ENCODE measurements at regions not wholly inside any gene's neighbourhood (a gene's known extent, or its start where the extent isn't known, plus 50 kb on each side); places are given as distances from the start of the nearest gene placed in this dataset.

DNA sequence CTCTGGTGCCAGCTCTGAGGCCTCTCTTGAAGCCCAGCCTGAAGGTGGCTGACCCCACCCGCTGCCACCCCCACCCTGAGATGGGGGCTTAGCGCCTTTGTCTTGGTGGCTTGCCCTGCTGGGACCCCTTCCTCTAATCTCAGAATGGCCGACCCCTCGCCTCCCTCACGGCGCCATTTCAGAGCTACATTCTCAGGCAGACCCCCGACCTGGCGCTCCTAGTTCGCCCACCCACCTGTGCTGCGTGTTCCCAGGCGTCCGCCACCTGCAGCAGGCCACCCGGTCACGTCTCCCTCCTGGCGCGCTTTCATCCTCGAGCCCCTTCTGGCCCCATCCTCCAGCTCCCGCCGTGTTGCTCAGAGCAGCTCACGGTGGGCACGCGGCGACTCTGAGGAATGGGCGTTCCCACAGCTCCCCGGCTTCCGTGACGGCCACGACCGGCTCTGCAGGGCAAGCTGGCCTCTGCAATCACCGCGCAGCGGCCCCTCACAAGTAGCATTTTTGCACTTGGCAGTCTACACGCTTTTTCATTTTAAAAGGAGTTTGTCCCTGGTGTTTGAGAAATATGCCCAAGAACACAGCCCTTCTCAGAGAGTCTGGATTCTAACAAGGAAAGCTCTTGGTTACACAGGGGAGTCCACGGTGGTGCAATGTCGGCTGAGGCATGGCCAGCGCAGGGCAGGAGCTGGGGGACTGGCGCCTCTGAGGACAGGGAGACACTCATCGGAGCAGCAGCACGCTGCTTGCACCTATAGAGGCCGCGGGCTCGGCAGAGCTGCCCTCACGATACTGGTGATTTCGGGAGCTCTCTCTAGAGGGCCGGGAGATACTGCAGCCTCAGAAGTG, 105.7 kb upstream of the C14orf180 start:
- ATAC-seq (ENCODE audit: low read depth): peak; percentile 64

GRCh38 chr14:104474495-104475213, 104.9 kb upstream of the C14orf180 start:
- ATAC-seq (ENCODE audit: low read depth) (no peak), DNase-seq (ENCODE audit: low spot score) (no peak)
- Histone ChIP-seq H3K4me3 (ENCODE audit: severe bottlenecking) (no peak overlapping the region), H3K4me1 (ENCODE audit: insufficient read depth, poor library complexity, severe bottlenecking) (no peaks in the 10 kb centered on the region), H3K9me3 (ENCODE audit: severe bottlenecking) (no peaks in the 10 kb centered on the region), H3K27ac (ENCODE audit: poor library complexity, severe bottlenecking) (no peak overlapping the region), H3K36me3 (ENCODE audit: low read depth) (no peaks in the 10 kb centered on the region), H3K27me3 (ENCODE audit: insufficient read depth, poor library complexity, severe bottlenecking) (peaks cover 60% of the 10 kb centered on the region)
- TF ChIP-seq, protein P1, sequence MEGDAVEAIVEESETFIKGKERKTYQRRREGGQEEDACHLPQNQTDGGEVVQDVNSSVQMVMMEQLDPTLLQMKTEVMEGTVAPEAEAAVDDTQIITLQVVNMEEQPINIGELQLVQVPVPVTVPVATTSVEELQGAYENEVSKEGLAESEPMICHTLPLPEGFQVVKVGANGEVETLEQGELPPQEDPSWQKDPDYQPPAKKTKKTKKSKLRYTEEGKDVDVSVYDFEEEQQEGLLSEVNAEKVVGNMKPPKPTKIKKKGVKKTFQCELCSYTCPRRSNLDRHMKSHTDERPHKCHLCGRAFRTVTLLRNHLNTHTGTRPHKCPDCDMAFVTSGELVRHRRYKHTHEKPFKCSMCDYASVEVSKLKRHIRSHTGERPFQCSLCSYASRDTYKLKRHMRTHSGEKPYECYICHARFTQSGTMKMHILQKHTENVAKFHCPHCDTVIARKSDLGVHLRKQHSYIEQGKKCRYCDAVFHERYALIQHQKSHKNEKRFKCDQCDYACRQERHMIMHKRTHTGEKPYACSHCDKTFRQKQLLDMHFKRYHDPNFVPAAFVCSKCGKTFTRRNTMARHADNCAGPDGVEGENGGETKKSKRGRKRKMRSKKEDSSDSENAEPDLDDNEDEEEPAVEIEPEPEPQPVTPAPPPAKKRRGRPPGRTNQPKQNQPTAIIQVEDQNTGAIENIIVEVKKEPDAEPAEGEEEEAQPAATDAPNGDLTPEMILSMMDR (IDR thresholded peaks at IDR 0.05; ENCODE audit: poor library complexity, severe bottlenecking): no peak

More for the DNA sequence above, 105.7 kb upstream of the C14orf180 start:
- Histone ChIP-seq H3K4me1 (ENCODE audit: insufficient read depth, poor library complexity, severe bottlenecking) (no peaks in the 10 kb centered on the region), H3K27ac (ENCODE audit: poor library complexity, severe bottlenecking) (no peak overlapping the region), H3K9me3 (ENCODE audit: severe bottlenecking) (no peaks in the 10 kb centered on the region), H3K27me3 (ENCODE audit: insufficient read depth, poor library complexity, severe bottlenecking) (peaks cover 52% of the 10 kb centered on the region), H3K4me3 (ENCODE audit: severe bottlenecking) (no peak overlapping the region), H3K36me3 (ENCODE audit: low read depth) (no peaks in the 10 kb centered on the region)
- no peak for DNase-seq (ENCODE audit: low spot score)
- TF ChIP-seq, protein P1 (IDR thresholded peaks at IDR 0.05; ENCODE audit: poor library complexity, severe bottlenecking): no peak

DNA sequence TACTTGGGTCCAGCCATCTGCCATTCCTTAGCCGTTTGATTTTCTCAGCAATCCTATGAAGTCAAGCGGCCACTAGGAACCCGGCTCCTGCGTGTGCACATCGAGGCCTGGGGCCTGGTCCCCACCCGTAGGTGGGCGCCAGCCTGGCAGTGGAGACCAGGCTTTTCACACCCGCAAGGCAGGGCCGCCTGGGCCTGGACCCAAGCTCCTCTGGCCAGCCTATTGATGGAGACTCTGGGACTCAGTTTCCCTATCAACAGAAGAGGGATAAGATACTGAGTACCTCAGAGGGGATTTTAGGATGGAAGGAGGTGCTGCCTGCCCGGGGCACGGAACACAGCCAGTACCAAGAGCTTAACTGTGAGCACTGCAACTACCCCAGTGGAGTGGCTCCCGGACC, 104.3 kb upstream of the C14orf180 start:
- TF ChIP-seq, protein P1 (IDR thresholded peaks at IDR 0.05; ENCODE audit: poor library complexity, severe bottlenecking): no peak
- peaks cover 61% of the 10 kb centered on the region for H3K27me3 ChIP-seq (ENCODE audit: insufficient read depth, poor library complexity, severe bottlenecking)
- H3K27ac ChIP-seq (ENCODE audit: poor library complexity, severe bottlenecking): no peak overlapping the region
- DNase-seq (ENCODE audit: low spot score) (no peak), ATAC-seq (ENCODE audit: low read depth) (no peak)
- H3K4me1 ChIP-seq (ENCODE audit: insufficient read depth, poor library complexity, severe bottlenecking): no peaks in the 10 kb centered on the region
- H3K4me3 ChIP-seq (ENCODE audit: severe bottlenecking): no peak overlapping the region
- H3K9me3 ChIP-seq (ENCODE audit: severe bottlenecking): no peaks in the 10 kb centered on the region
- no peaks in the 10 kb centered on the region for H3K36me3 ChIP-seq (ENCODE audit: low read depth)

DNA sequence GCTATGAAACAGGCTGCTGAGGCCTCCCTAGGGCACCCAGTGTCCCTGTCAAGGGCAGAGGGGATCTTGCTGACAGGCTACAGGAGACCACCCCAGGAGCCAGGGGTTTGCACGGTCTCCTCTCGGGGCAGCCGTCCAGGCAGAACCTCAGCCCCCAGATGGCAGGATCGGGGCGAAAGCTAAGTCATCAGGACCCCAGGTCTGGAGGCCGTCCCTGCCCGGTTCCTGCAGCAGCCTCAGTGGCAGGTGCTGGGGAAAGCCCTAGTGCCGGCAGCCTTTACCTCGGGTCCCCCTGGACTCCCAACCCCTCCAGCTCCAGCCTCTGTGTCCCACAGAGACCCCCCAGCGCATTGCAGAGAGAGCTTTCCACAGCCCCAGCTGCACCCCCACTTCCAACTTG, 103.8 kb upstream of the C14orf180 start:
- Histone ChIP-seq H3K27me3 (ENCODE audit: insufficient read depth, poor library complexity, severe bottlenecking) (peaks cover 61% of the 10 kb centered on the region), H3K36me3 (ENCODE audit: low read depth) (no peaks in the 10 kb centered on the region), H3K9me3 (ENCODE audit: severe bottlenecking) (peaks cover under 1% of the 10 kb centered on the region), H3K4me3 (ENCODE audit: severe bottlenecking) (no peak overlapping the region), H3K4me1 (ENCODE audit: insufficient read depth, poor library complexity, severe bottlenecking) (no peaks in the 10 kb centered on the region), H3K27ac (ENCODE audit: poor library complexity, severe bottlenecking) (no peak overlapping the region)
- DNase-seq (ENCODE audit: low spot score) (no peak), ATAC-seq (ENCODE audit: low read depth) (no peak)
- TF ChIP-seq, protein P1 (IDR thresholded peaks at IDR 0.05; ENCODE audit: poor library complexity, severe bottlenecking): no peak
